ENCODE measurements at regions not wholly inside any gene's neighbourhood (a gene's known extent, or its start where the extent isn't known, plus 50 kb on each side); places are given as distances from the start of the nearest gene placed in this dataset.

- Mint-ChIP-seq H3K9me3 (ENCODE audit: low read depth, unreplicated experiment) (no peaks in the 10 kb centered on the region), H3K4me1 (ENCODE audit: low read depth, unreplicated experiment) (no peaks in the 10 kb centered on the region), H3K27me3 (ENCODE audit: unreplicated experiment) (peaks cover 97% of the 10 kb centered on the region), H3K4me3 (ENCODE audit: low read depth, unreplicated experiment) (no peak overlapping the region), H3K36me3 (ENCODE audit: insufficient read depth, unreplicated experiment) (no peaks in the 10 kb centered on the region), H3K27ac (ENCODE audit: unreplicated experiment) (no peak overlapping the region)
- CTCF ChIA-PET, result interaction anchor here (0.5 to 1.0 kb wide), 2 partner anchors 225 to 230 kb away, joined by 3 read pairs; no protein-coding TSS in a partner anchor
- BruUV-seq (replicated peaks), result no TSS peak
- DNase-seq, result no peak
- intact Hi-C loops (cut with micrococcal nuclease; ENCODE audit: unreplicated experiment), result no loop called here
- TF ChIP-seq CTCF (IDR thresholded peaks at IDR 0.05; ENCODE audit: unreplicated experiment), result no peak
Observed at GRCh38 chr5:174307031-174307408, 261.5 kb downstream of the NSG2 start.

DNA sequence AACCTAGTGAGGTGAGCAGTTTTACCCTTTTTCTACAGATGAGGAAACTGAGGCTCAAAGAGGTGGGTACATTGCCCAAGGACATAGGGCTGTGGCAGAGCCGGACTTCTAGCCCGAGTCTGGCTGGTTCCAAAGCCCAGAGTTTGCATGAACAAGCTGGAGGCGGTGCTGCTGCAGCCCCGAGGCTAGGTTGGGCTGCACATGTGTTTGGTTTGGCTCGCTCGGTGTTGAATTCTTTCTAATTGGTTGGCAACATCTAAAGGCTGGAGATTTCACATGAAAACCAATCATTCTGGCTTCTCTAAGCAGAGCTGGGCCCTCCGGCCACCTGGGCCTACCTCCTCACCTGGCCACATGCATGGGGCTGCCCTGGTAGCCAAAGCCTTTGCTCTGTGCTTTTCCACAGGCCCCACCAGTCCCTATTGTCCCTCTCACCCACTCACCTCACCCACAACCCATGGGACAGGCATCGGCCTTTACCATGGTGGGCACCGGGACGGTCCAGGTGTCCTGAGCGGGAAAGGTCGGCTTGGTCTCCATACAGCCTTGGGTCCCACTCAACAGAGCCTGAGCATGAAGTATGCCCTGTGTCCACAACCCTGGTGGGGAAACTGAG, 262.3 kb downstream of the NSG2 start:
- no TSS peak for BruUV-seq (replicated peaks)
- Mint-ChIP-seq H3K27ac (ENCODE audit: unreplicated experiment) (no peak overlapping the region), H3K9me3 (ENCODE audit: low read depth, unreplicated experiment) (no peaks in the 10 kb centered on the region), H3K36me3 (ENCODE audit: insufficient read depth, unreplicated experiment) (no peaks in the 10 kb centered on the region), H3K4me3 (ENCODE audit: low read depth, unreplicated experiment) (no peak overlapping the region), H3K27me3 (ENCODE audit: unreplicated experiment) (peaks cover 97% of the 10 kb centered on the region), H3K4me1 (ENCODE audit: low read depth, unreplicated experiment) (no peaks in the 10 kb centered on the region)
- DNase-seq, result no peak
- CTCF ChIA-PET, result no interaction called here
- no peak for TF ChIP-seq CTCF (IDR thresholded peaks at IDR 0.05; ENCODE audit: unreplicated experiment)
- intact Hi-C loops (cut with micrococcal nuclease; ENCODE audit: unreplicated experiment), result no loop called here

DNA sequence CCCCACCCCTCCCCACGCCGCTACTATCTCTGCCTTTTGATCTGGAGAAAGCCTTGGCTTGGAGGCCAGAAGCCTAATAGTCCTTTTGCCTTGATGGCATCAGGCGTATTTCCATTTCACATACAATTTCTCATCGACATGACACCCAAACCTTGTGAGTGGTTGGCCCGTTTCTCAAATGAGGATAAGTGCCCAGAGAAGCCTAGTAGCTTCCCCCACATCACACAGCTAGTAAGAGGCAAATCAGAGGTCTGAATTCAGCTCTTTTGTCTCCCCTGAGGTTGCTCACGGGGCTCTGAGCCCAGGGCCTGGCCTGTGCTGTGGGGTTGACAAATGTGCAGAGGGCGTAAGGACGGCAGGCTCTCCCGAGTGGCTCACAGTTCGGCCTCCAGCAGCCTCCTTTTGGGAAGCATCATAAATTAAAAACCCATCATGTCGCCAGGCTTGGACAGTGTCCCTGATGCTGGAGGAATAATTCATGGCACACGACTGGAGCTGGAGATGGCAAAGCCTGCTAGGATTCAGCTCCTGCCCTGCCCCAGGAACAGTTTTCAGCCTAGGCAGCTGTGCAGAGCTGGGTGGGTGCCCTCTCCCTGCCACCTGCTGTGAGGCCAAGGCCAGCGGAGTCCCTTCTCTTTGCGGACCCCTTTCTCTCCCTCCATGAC, 263.8 kb downstream of the NSG2 start:
- no peaks in the 10 kb centered on the region for H3K36me3 Mint-ChIP-seq (ENCODE audit: insufficient read depth, unreplicated experiment)
- H3K4me1 Mint-ChIP-seq (ENCODE audit: low read depth, unreplicated experiment), result no peaks in the 10 kb centered on the region
- no peak for DNase-seq
- BruUV-seq (replicated peaks), result no TSS peak
- CTCF ChIA-PET, result no interaction called here
- H3K4me3 Mint-ChIP-seq (ENCODE audit: low read depth, unreplicated experiment), result no peak overlapping the region
- H3K9me3 Mint-ChIP-seq (ENCODE audit: low read depth, unreplicated experiment), result no peaks in the 10 kb centered on the region
- no peak overlapping the region for H3K27ac Mint-ChIP-seq (ENCODE audit: unreplicated experiment)
- peaks cover 97% of the 10 kb centered on the region for H3K27me3 Mint-ChIP-seq (ENCODE audit: unreplicated experiment)
- no peak for TF ChIP-seq CTCF (IDR thresholded peaks at IDR 0.05; ENCODE audit: unreplicated experiment)
- intact Hi-C loops (cut with micrococcal nuclease; ENCODE audit: unreplicated experiment), result no loop called here

- no peak for TF ChIP-seq CTCF (IDR thresholded peaks at IDR 0.05; ENCODE audit: unreplicated experiment)
- BruUV-seq (replicated peaks), result no TSS peak
- H3K4me3 Mint-ChIP-seq (ENCODE audit: low read depth, unreplicated experiment), result no peak overlapping the region
- H3K36me3 Mint-ChIP-seq (ENCODE audit: insufficient read depth, unreplicated experiment), result no peaks in the 10 kb centered on the region
- H3K27me3 Mint-ChIP-seq (ENCODE audit: unreplicated experiment), result peaks cover 97% of the 10 kb centered on the region
- H3K27ac Mint-ChIP-seq (ENCODE audit: unreplicated experiment), result no peak overlapping the region
- DNase-seq, result no peak
- no peaks in the 10 kb centered on the region for H3K4me1 Mint-ChIP-seq (ENCODE audit: low read depth, unreplicated experiment)
- no peaks in the 10 kb centered on the region for H3K9me3 Mint-ChIP-seq (ENCODE audit: low read depth, unreplicated experiment)
- CTCF ChIA-PET, result no interaction called here
- intact Hi-C loops (cut with micrococcal nuclease; ENCODE audit: unreplicated experiment), result no loop called here
Observed at GRCh38 chr5:174310243-174310642, 264.7 kb downstream of the NSG2 start.

Measured in Calu3 (cell line).